ENCODE measurements at regions not wholly inside any gene's neighbourhood (a gene's known extent, or its start where the extent isn't known, plus 50 kb on each side); places are given as distances from the start of the nearest gene placed in this dataset.

DNA sequence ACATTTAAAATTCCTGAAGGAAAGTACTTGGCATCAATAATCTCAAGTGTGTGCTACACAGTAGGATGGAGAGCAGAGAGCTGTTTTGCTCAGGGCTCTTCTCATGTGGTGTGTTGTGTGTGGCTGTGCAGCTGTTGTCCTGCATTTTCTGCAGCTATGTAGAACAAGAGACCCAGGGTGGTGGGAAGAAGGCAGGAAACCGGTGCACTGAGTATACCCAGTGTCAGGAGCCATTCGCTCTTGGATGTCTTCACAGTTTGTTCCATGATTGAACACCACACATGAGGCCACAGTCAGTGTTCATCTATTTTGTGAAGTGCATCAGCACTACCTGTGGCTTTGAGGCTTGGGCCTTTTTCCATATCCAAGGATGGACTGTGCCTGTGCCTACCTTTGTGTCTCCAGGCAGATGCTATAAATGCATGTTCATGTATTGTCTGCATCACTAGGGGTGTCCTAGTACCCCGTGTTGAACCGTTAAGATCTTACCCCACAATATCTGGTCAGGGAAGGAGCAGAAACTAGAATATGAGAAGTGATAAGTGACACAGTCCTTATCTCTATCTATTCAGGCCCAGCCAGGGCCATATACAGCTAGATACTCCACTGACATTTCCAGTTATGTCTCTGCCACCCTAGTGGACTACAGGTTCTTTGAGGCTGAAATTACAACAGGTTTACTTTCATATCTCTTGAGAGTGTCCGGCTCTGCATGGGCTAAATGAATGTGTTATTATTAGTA is 194.3 kb downstream of the NR2F2 start:
- H3K27me3 Mint-ChIP-seq, result no peaks in the 10 kb centered on the region
- H3K27ac Mint-ChIP-seq, result no peak overlapping the region
- no peaks in the 10 kb centered on the region for H3K4me1 Mint-ChIP-seq
- H3K9me3 ChIP-seq (ENCODE audit: control insufficient read depth, low read length, poor library complexity, severe bottlenecking), result peaks cover 2% of the 10 kb centered on the region
- no peak overlapping the region for H3K4me3 Mint-ChIP-seq
- no peaks in the 10 kb centered on the region for H3K36me3 Mint-ChIP-seq (ENCODE audit: low read depth)
- no peak for DNase-seq
- no peak for ATAC-seq

DNA sequence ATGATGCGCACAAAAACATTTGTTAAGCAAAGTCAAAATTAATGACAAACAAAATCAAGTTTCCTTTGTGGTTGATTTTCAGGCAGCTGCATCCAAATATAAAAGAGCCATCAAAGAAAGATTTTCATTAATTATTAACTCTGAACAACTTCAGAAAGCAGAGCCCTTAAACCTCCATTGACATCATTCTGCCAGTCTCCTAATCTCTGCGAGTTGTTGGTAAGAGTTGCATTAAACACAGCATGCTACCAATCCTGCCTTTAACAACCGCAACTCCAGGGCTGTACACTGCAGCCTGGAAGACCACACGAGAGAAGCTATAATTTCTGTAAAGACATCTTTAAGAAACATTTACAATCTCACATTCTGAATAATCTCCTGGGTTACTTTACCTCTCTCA is 204.6 kb downstream of the NR2F2 start:
- H3K9me3 ChIP-seq (ENCODE audit: control insufficient read depth, low read length, poor library complexity, severe bottlenecking), result no peaks in the 10 kb centered on the region
- H3K36me3 Mint-ChIP-seq (ENCODE audit: low read depth), result no peaks in the 10 kb centered on the region
- DNase-seq, result no peak
- no peak overlapping the region for H3K27ac Mint-ChIP-seq
- H3K27me3 Mint-ChIP-seq, result no peaks in the 10 kb centered on the region
- no peak for ATAC-seq
- no peaks in the 10 kb centered on the region for H3K4me1 Mint-ChIP-seq
- no peak overlapping the region for H3K4me3 Mint-ChIP-seq

DNA sequence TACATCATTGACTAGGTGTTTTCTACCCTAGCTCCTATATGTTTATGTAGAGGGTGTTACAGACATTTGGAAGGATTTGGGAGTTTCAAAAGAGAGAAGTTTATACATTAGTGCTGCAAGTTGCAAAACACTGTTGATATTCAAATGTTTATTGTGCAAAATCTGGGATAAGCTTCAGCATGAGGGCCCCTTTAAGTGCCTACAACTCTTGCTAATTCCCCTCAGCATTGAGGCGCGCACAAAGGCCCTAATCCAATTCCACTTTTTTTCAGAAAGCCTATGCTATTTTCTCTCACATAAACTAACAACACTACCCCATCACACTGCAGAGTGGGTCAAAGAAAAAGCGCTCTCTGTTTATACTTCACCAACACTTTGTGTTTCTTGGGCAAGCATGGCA is 208.0 kb downstream of the NR2F2 start:
- Mint-ChIP-seq H3K27me3 (no peaks in the 10 kb centered on the region), H3K4me3 (no peak overlapping the region), H3K4me1 (no peaks in the 10 kb centered on the region), H3K27ac (no peak overlapping the region), H3K36me3 (ENCODE audit: low read depth) (no peaks in the 10 kb centered on the region)
- ATAC-seq, result no peak
- DNase-seq, result no peak
- no peaks in the 10 kb centered on the region for H3K9me3 ChIP-seq (ENCODE audit: control insufficient read depth, low read length, poor library complexity, severe bottlenecking)

DNA sequence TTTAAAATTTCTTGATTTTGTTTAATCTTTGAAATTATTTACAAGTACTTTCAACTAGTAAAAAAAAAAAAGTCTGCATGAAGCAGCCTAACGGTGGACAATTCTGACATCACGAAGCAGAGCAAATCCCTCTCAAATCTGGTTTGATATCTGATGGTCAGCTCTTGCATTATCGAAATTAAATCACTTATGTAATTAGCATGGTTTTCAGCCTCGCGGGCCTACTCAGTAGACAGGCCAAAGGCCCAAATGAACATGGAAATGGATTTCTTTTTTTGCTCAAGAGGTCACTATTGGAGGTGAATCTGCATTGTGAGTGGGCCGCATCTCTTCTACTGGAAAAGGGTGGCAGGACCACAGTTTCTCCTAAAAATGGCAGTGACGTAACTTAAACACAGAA is 209.8 kb downstream of the NR2F2 start:
- DNase-seq, result no peak
- Mint-ChIP-seq H3K36me3 (ENCODE audit: low read depth) (no peaks in the 10 kb centered on the region), H3K4me3 (no peak overlapping the region), H3K27me3 (no peaks in the 10 kb centered on the region), H3K4me1 (no peaks in the 10 kb centered on the region), H3K27ac (no peak overlapping the region)
- ATAC-seq, result no peak
- H3K9me3 ChIP-seq (ENCODE audit: control insufficient read depth, low read length, poor library complexity, severe bottlenecking), result no peaks in the 10 kb centered on the region

DNA sequence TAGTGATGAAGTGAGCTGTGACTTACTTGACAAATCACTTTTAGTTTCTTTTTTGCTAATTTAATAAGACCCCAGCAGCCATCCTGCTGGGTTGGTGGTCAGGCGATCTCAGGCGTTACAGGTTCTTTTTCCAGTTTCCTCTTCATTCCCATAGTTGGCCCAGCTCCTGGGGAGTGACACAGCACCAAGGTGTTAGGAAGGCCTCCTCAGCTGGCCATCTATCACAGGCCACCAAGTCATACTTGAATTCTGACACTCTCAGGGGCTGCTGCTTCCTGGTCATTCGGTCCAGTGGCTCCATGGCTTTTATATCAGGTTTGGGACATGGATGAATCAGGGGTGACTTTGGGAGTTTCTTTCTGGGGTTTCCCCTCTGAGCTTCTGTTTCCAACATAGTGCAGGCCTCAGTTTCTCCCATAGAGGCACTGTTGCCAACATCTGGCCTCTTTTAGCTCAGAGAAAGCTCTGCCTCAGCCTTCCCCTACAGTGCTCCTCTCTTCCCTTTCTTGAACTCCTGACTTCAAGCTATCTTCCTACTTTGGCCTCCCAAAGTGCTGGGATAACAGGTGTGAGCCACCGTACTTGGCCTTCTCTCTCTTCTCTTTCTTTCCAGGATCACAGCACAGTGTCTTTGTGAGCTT is 211.8 kb downstream of the NR2F2 start:
- Mint-ChIP-seq H3K36me3 (ENCODE audit: low read depth) (no peaks in the 10 kb centered on the region), H3K27me3 (no peaks in the 10 kb centered on the region), H3K4me1 (no peaks in the 10 kb centered on the region), H3K27ac (no peak overlapping the region), H3K4me3 (no peak overlapping the region)
- no peaks in the 10 kb centered on the region for H3K9me3 ChIP-seq (ENCODE audit: control insufficient read depth, low read length, poor library complexity, severe bottlenecking)
- ATAC-seq (no peak), DNase-seq (no peak)

DNA sequence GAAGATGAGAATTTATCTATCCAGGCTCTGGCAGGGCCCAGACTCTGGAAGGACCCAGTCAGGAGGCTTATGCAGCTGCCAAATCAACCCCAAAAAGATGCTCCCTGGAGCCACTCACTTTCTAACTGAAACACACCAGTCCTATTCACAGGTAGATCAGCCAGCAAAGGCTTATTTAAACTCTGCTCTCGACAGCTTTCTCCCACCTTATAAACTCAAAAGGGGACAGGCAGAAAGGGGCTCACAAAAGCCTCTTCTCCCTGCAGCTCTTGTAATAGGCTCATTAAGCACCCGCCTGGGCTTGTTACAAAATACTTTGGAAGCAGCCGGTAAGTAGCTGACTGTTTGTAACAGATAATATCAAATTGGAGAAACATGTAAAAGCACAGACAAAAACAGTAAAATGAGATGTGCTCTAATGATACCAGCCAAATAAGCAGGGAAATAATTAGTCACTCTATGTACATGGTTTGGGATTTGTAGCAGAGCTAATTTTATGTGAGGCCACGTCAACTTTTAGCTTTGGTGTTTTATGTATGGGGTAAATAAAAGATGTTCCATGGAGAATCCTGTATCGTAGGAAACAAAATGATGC is 213.8 kb downstream of the NR2F2 start:
- Mint-ChIP-seq H3K36me3 (ENCODE audit: low read depth) (no peaks in the 10 kb centered on the region), H3K4me3 (no peak overlapping the region), H3K27ac (no peak overlapping the region), H3K27me3 (no peaks in the 10 kb centered on the region), H3K4me1 (no peaks in the 10 kb centered on the region)
- no peak for DNase-seq
- no peak for ATAC-seq
- H3K9me3 ChIP-seq (ENCODE audit: control insufficient read depth, low read length, poor library complexity, severe bottlenecking), result no peaks in the 10 kb centered on the region

DNA sequence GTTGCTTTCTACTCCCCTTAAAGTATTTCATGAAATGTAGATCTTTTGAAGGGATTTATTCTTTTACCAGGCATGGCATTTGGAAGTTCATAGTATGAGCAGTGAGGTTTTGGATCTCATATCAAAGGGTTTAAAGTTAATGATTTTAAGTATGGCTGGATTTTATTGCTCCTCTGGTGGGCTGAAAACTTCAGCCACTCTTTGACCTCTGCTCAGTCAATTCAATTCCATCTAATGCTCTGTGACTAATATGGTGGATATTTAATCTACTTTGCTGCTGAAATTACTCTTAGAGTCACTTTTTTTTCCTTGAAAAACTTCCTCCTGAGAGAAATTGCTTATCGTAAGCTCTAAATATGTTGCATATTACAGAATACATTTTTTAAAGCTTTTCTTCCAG is 218.6 kb downstream of the NR2F2 start:
- no peaks in the 10 kb centered on the region for H3K27me3 Mint-ChIP-seq
- no peak overlapping the region for H3K4me3 Mint-ChIP-seq
- no peak overlapping the region for H3K27ac Mint-ChIP-seq
- ATAC-seq (no peak), DNase-seq (no peak)
- H3K4me1 Mint-ChIP-seq, result no peaks in the 10 kb centered on the region
- H3K9me3 ChIP-seq (ENCODE audit: control insufficient read depth, low read length, poor library complexity, severe bottlenecking), result no peaks in the 10 kb centered on the region
- H3K36me3 Mint-ChIP-seq (ENCODE audit: low read depth), result no peaks in the 10 kb centered on the region

DNA sequence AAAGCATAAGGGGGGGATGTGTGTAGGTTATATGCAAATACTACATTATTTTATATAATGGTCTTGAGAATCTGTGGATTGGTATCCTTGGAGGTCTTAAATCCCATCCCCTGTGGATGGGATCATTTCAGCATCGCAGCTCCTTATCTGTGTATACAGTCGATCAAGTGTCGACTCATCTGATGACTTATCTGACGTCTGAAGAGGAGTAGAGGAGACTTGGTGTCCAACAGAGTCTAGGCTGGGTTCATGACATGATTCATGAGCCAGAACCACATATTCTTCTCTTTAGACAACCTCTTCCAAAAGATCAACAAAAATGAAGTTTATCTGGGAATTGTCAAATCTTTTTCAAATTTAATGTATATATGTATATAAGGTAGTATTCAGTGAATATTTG is 220.7 kb downstream of the NR2F2 start:
- H3K36me3 Mint-ChIP-seq (ENCODE audit: low read depth), result no peaks in the 10 kb centered on the region
- no peak overlapping the region for H3K27ac Mint-ChIP-seq
- no peaks in the 10 kb centered on the region for H3K4me1 Mint-ChIP-seq
- no peak overlapping the region for H3K4me3 Mint-ChIP-seq
- H3K9me3 ChIP-seq (ENCODE audit: control insufficient read depth, low read length, poor library complexity, severe bottlenecking), result no peaks in the 10 kb centered on the region
- DNase-seq, result no peak
- ATAC-seq, result no peak
- H3K27me3 Mint-ChIP-seq, result no peaks in the 10 kb centered on the region

DNA sequence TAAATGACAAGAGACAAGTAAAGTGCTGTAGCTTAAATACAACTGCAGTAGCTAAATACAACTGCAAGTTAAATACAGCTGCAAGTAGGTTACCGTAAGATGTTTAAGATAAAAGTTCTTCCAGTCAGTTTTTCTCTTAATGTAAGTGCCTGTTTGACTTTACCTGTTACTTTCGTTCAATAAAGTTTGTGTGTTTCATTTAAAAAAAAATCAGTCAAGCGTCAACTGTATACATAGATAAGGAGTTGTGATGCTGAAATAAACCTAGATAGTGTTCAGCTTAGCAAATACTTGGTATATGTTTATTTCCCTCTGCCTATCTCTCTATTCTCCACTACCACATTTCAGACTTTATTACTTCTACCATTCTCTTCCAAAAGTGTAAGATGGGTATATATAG is 221.2 kb downstream of the NR2F2 start:
- H3K4me1 Mint-ChIP-seq, result no peaks in the 10 kb centered on the region
- no peak overlapping the region for H3K27ac Mint-ChIP-seq
- DNase-seq (no peak), ATAC-seq (no peak)
- no peaks in the 10 kb centered on the region for H3K36me3 Mint-ChIP-seq (ENCODE audit: low read depth)
- H3K4me3 Mint-ChIP-seq, result no peak overlapping the region
- H3K27me3 Mint-ChIP-seq, result no peaks in the 10 kb centered on the region
- no peaks in the 10 kb centered on the region for H3K9me3 ChIP-seq (ENCODE audit: control insufficient read depth, low read length, poor library complexity, severe bottlenecking)

DNA sequence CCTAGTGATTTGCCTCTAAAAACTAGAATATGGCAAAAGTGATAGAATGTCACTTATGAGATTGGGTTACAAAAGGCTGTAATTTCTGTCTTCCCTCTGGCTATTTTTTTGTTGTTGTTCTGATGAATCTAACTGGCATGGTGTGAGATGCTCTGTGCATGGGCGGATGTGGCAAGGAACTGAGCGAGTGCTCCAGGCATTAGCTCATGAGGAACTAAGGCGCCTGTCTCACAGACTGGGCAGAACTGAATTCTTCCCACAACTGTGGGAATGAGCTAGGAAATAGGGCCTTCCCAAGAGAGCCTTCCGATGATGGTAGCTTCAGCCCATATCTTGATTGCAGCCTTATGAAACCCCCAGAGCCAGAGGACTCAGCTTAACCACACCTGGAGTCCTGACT is 222.5 kb downstream of the NR2F2 start:
- Mint-ChIP-seq H3K4me3 (no peak overlapping the region), H3K4me1 (no peaks in the 10 kb centered on the region), H3K27me3 (no peaks in the 10 kb centered on the region), H3K27ac (no peak overlapping the region), H3K36me3 (ENCODE audit: low read depth) (no peaks in the 10 kb centered on the region)
- no peak for DNase-seq
- ATAC-seq, result no peak
- H3K9me3 ChIP-seq (ENCODE audit: control insufficient read depth, low read length, poor library complexity, severe bottlenecking), result no peaks in the 10 kb centered on the region

DNA sequence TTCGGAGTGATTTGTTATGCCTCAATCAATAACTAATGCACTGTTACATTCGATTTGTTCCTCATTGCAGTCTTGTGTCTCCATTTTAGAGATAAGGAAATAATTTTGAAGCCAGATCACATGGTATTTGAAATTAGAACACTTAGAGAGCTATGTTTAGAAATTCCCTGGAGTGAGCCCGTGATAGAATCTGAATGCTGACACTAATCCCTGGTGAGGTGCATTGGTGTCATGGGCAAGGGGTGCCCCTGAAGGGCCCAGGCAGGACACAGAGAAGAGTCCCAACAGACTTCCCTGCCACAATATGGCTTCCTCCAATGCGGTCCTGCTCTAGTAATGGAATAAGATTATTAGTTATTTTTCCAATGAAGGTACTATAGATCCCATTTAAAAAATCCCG is 223.0 kb downstream of the NR2F2 start:
- H3K27me3 Mint-ChIP-seq, result no peaks in the 10 kb centered on the region
- no peak overlapping the region for H3K27ac Mint-ChIP-seq
- H3K36me3 Mint-ChIP-seq (ENCODE audit: low read depth), result no peaks in the 10 kb centered on the region
- no peak for ATAC-seq
- no peaks in the 10 kb centered on the region for H3K9me3 ChIP-seq (ENCODE audit: control insufficient read depth, low read length, poor library complexity, severe bottlenecking)
- H3K4me3 Mint-ChIP-seq, result no peak overlapping the region
- no peak for DNase-seq
- H3K4me1 Mint-ChIP-seq, result no peaks in the 10 kb centered on the region

DNA sequence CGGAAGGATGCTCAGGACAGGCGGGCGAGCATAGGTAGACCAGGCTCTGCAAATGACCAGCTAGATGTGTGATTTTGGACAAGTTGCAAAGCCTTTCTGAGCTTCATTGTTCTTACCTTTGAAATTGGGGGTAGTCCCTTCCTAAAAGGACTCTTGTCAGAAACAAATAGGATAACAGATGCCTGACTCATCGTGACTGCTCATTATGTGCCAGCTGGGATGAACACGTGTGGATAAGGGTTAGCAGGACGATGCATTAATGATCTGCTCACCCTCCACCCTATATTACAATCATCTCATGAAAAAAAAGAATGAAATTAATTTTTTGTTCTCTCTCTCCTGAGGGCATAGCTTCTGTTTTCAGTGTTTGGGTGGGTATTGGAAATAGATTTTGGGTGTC is 223.4 kb downstream of the NR2F2 start:
- Mint-ChIP-seq H3K27me3 (no peaks in the 10 kb centered on the region), H3K4me3 (no peak overlapping the region), H3K36me3 (ENCODE audit: low read depth) (no peaks in the 10 kb centered on the region), H3K4me1 (no peaks in the 10 kb centered on the region), H3K27ac (no peak overlapping the region)
- no peaks in the 10 kb centered on the region for H3K9me3 ChIP-seq (ENCODE audit: control insufficient read depth, low read length, poor library complexity, severe bottlenecking)
- ATAC-seq (no peak), DNase-seq (no peak)

DNA sequence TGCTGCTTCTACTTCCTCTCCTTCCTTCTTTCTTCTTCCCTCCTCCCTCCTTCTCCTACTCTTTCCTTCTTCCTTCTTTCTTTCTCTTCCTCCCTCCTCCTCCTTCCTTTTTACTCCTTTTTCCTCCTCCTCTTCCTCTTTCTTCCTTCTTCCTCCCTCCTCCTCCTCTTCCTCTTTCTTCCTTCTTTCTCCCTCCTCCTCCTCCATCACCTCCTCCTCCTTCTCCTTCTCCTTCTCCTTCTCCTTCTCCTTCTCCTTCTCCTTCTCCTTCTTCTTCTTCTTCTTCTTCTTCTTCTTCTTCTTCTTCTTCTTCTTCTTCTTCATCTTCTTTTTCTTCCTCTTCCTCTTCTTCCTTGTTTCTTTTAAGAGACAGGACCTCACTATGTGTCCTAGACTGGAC is 224.0 kb downstream of the NR2F2 start:
- ATAC-seq, result no peak
- H3K27ac Mint-ChIP-seq, result no peak overlapping the region
- no peak overlapping the region for H3K4me3 Mint-ChIP-seq
- H3K27me3 Mint-ChIP-seq, result no peaks in the 10 kb centered on the region
- H3K36me3 Mint-ChIP-seq (ENCODE audit: low read depth), result no peaks in the 10 kb centered on the region
- no peak for DNase-seq
- no peaks in the 10 kb centered on the region for H3K9me3 ChIP-seq (ENCODE audit: control insufficient read depth, low read length, poor library complexity, severe bottlenecking)
- H3K4me1 Mint-ChIP-seq, result no peaks in the 10 kb centered on the region

DNA sequence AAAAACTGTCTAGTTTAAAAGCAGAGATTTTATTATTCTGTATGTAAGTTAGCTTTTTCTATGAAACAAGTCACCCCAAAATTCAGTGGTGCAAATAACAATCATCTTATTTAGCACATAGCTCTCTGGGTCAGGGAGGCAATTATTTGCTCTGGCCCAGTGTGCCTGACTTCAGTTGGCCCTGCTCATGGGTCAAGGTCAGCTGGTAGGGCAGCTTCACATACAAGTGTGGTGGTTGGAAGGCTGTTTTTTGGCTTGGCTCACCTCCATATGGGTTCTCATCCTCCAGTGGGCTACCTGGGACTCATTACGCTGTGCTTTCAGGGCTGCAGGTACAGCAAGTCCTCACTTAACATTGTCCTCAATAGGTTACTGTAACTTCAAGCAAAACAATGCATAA is 228.6 kb downstream of the NR2F2 start:
- no peaks in the 10 kb centered on the region for H3K36me3 Mint-ChIP-seq (ENCODE audit: low read depth)
- no peak overlapping the region for H3K4me3 Mint-ChIP-seq

More for the DNA sequence above, 228.6 kb downstream of the NR2F2 start:
- no peak for ATAC-seq
- no peak for DNase-seq
- Mint-ChIP-seq H3K27ac (no peak overlapping the region), H3K27me3 (no peaks in the 10 kb centered on the region), H3K4me1 (no peaks in the 10 kb centered on the region)
- H3K9me3 ChIP-seq (ENCODE audit: control insufficient read depth, low read length, poor library complexity, severe bottlenecking), result no peaks in the 10 kb centered on the region
